Stomach (tissue), 4 donors: ENCODE measurements at regions not wholly inside any gene's neighbourhood (a gene's known extent, or its start where the extent isn't known, plus 50 kb on each side); places are given as distances from the start of the nearest gene placed in this dataset.

Source experiments
- EP300 ChIP-seq: sonication (generic); formaldehyde crosslinking; IDR thresholded peaks from one replicate; pipeline ENCODE4 v1.6.1; 2017; ENCODE audit warnings: antibody characterized with exemption
- POLR2A ChIP-seq, 4 donors: fragments of 450-650 bp; IDR thresholded peaks; one replicate each; pipeline ENCODE4 v1.6.1; 2016; ENCODE audit warnings: antibody characterized with exemption in 4 of 4, control low read depth in 2 of 4, mild to moderate bottlenecking in 1 of 4, moderate library complexity in 1 of 4
- TF ChIP-seq, protein P1 (sequence below), 7 experiments: fragments of 450-650 bp in 4 of 7; fragments of 200-600 bp in 3 of 7; sonication (generic) in 3 of 7; IDR thresholded peaks; one replicate each; pipeline ENCODE4 v1.5.1; 2016 to 2019; ENCODE audit warnings: antibody characterized with exemption in 7 of 7, control low read depth in 2 of 7, mild to moderate bottlenecking in 1 of 7

DNA sequence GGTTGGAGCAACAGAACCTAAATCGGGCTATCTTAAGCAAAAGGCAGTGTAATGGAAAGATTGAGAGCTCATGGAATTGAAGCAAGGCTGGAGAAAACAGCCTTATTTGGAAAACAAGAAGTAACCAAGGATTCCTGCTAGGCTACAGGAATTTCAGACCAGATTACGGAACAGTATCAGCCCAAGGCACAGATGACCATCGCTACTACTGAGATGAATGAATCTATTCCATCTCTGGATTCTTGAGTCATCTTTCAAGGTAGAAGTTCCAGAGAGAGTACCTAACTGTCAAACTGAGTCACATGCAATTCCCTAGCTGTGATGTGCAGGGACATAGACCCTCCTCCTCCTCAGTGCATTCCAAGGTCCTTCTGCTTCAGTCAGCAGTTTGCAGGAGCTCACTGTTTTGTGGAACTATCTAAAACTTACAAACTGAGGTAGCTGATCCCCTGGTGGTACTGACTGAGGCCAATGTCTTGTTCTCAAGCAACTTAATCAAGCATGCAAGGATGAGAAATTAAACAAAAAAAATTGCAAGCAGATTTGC, 62.0 kb upstream of the SMLR1 start:
- TF ChIP-seq, protein P1, sequence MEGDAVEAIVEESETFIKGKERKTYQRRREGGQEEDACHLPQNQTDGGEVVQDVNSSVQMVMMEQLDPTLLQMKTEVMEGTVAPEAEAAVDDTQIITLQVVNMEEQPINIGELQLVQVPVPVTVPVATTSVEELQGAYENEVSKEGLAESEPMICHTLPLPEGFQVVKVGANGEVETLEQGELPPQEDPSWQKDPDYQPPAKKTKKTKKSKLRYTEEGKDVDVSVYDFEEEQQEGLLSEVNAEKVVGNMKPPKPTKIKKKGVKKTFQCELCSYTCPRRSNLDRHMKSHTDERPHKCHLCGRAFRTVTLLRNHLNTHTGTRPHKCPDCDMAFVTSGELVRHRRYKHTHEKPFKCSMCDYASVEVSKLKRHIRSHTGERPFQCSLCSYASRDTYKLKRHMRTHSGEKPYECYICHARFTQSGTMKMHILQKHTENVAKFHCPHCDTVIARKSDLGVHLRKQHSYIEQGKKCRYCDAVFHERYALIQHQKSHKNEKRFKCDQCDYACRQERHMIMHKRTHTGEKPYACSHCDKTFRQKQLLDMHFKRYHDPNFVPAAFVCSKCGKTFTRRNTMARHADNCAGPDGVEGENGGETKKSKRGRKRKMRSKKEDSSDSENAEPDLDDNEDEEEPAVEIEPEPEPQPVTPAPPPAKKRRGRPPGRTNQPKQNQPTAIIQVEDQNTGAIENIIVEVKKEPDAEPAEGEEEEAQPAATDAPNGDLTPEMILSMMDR (IDR thresholded peaks at IDR 0.05), result no peak
- no peak for TF ChIP-seq POLR2A (IDR thresholded peaks at IDR 0.05)
- no peak for TF ChIP-seq EP300
